Body of pancreas (tissue), 4 donors: ENCODE measurements at regions not wholly inside any gene's neighbourhood (a gene's known extent, or its start where the extent isn't known, plus 50 kb on each side); places are given as distances from the start of the nearest gene placed in this dataset.

Source experiments
- POLR2A ChIP-seq, 3 donors: fragments of 450-650 bp; IDR thresholded peaks; one replicate each; pipeline ENCODE4 v1.6.1; 2016; ENCODE audit warnings: antibody characterized with exemption in 3 of 3, mild to moderate bottlenecking in 2 of 3
- TF ChIP-seq, protein P1 (sequence below), 7 experiments: fragments of 450-650 bp in 4 of 7; fragments of 200-600 bp in 3 of 7; sonication (generic) in 3 of 7; IDR thresholded peaks; one replicate each; pipeline ENCODE4 v1.5.1; 2016 to 2019; ENCODE audit warnings: antibody characterized with exemption in 7 of 7

- TF ChIP-seq, protein P1, sequence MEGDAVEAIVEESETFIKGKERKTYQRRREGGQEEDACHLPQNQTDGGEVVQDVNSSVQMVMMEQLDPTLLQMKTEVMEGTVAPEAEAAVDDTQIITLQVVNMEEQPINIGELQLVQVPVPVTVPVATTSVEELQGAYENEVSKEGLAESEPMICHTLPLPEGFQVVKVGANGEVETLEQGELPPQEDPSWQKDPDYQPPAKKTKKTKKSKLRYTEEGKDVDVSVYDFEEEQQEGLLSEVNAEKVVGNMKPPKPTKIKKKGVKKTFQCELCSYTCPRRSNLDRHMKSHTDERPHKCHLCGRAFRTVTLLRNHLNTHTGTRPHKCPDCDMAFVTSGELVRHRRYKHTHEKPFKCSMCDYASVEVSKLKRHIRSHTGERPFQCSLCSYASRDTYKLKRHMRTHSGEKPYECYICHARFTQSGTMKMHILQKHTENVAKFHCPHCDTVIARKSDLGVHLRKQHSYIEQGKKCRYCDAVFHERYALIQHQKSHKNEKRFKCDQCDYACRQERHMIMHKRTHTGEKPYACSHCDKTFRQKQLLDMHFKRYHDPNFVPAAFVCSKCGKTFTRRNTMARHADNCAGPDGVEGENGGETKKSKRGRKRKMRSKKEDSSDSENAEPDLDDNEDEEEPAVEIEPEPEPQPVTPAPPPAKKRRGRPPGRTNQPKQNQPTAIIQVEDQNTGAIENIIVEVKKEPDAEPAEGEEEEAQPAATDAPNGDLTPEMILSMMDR (IDR thresholded peaks at IDR 0.05), result no peak
- no peak for TF ChIP-seq POLR2A (IDR thresholded peaks at IDR 0.05)
Measured at GRCh38 chr16:17591655-17592405, 121.1 kb upstream of the XYLT1 start.
